ENCODE measurements at regions not wholly inside any gene's neighbourhood (a gene's known extent, or its start where the extent isn't known, plus 50 kb on each side); places are given as distances from the start of the nearest gene placed in this dataset.

DNA sequence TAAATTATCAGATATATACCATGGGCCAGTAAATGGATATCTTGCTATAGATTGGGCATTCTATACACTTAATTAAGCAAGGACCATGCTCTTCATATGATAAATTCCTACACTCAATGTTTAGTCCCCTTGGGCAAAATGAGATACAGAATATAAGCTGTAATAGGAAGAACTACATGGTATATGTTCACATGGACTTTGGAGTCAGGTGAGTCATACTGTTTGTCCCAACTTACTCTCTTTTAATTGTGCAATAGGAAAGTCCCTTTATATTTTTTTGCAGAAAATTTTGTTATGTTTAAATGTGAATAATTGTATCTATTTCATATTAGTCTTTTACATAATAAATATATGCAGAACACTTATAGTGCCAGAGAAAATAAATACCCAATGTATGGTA, 820.2 kb upstream of the ADAMTS5 start:
- Histone ChIP-seq H3K9me3 (no peaks in the 10 kb centered on the region), H3K4me1 (ENCODE audit: low read depth) (no peaks in the 10 kb centered on the region), H3K36me3 (ENCODE audit: low read depth) (no peaks in the 10 kb centered on the region), H3K4me3 (no peak overlapping the region)
- no peak for TF ChIP-seq CTCF (IDR thresholded peaks at IDR 0.05)
- peak; percentile 79 for ATAC-seq
- intact Hi-C loops (cut with DNase I, micrococcal nuclease) = no loop called here
- no peak for DNase-seq

DNA sequence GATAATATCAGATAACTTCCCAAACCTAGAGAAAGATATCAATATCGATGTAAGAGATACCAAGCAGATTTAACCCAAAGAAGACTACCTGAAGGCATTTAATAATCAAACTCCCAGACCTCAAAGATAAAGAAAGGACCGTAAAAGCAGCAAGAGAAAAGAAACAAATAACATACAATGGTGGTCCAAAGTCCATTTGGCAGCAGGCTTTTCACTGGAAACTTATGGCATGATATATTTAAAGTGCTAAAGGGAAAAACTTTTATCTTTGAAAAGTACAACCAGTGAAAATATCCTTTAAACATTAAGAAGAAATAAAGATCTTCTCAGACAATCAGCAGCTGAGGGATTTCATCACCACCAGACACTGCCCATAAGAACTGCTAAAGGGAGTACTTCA, 812.7 kb upstream of the ADAMTS5 start:
- Histone ChIP-seq H3K9me3 (no peaks in the 10 kb centered on the region), H3K4me1 (ENCODE audit: low read depth) (peaks cover 9% of the 10 kb centered on the region), H3K36me3 (ENCODE audit: low read depth) (no peaks in the 10 kb centered on the region), H3K4me3 (no peak overlapping the region)
- ATAC-seq (peak; percentile 24), DNase-seq (peak in 1 of 3 donors; percentile 68)
- no peak for TF ChIP-seq CTCF (IDR thresholded peaks at IDR 0.05)
- intact Hi-C loops (cut with DNase I, micrococcal nuclease) = no loop called here

- no peak overlapping the region for H3K4me3 ChIP-seq
- H3K36me3 ChIP-seq (ENCODE audit: low read depth) = no peaks in the 10 kb centered on the region
- peak in 2 of 3 donors; percentile 21 to 41 for DNase-seq
- ATAC-seq = peak; percentile 43
- H3K4me1 ChIP-seq (ENCODE audit: low read depth) = peaks cover 9% of the 10 kb centered on the region
- TF ChIP-seq CTCF (IDR thresholded peaks at IDR 0.05) = no peak
- intact Hi-C loops (cut with DNase I, micrococcal nuclease) = no loop called here
- H3K9me3 ChIP-seq = no peaks in the 10 kb centered on the region
These were observed 810.2 kb upstream of the ADAMTS5 start for GRCh38 chr21:27776925-27777553.

DNA sequence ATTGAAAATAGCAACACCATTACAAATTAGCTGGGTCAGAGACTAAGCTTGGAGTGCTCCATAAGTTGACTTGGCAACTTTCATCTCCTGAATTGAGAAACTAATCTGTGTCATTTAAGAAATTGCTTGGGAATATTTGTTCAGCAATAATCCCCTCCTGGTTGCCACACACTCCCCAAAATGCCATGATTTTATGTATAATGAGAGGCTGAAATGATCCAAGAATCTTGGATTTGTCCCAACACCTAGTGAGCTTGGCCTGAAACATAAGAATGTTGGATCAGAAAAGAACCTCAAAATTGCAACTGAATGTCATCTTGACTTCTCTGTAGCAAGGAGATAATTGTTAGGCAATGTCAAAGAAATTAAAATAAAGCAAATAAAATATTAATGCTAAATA, 805.9 kb upstream of the ADAMTS5 start:
- intact Hi-C loops (cut with DNase I, micrococcal nuclease) = no loop called here
- no peak for ATAC-seq
- DNase-seq = no peak

DNA sequence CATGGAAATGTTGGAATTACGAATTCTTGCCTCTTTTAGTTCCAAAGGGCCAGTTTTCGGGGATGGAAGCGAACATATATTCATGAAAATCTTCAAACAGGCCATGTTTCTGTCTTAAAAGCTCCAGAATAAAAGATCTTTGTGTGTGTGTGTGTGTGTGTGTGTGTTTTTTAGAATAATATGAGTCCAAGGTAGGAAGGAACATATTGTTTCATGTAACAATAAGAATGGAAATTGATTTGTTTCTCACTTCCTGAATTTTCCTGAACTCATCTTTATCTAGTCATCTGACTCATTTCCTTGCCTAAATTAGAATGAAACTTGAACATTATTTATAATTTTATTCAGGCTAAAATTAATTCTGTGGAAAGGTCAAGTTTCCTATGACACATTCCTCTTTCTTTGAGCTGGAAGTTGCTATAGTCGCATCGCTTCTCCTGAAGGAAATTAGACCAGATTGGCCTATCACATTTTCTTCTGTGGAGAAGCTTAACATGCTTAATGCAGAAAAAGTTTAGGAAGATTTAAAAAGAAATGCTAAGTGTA, 805.1 kb upstream of the ADAMTS5 start:
- H3K4me3 ChIP-seq = no peak overlapping the region
- H3K36me3 ChIP-seq (ENCODE audit: low read depth) = no peaks in the 10 kb centered on the region
- no peak for TF ChIP-seq CTCF (IDR thresholded peaks at IDR 0.05)
- DNase-seq = no peak
- intact Hi-C loops (cut with DNase I, micrococcal nuclease) = no loop called here
- H3K4me1 ChIP-seq (ENCODE audit: low read depth) = no peaks in the 10 kb centered on the region
- ATAC-seq = no peak
- no peaks in the 10 kb centered on the region for H3K9me3 ChIP-seq

More for the DNA sequence above, 805.9 kb upstream of the ADAMTS5 start:
- no peaks in the 10 kb centered on the region for H3K36me3 ChIP-seq (ENCODE audit: low read depth)
- TF ChIP-seq CTCF (IDR thresholded peaks at IDR 0.05) = no peak
- H3K4me1 ChIP-seq (ENCODE audit: low read depth) = no peaks in the 10 kb centered on the region
- H3K4me3 ChIP-seq = no peak overlapping the region
- H3K9me3 ChIP-seq = no peaks in the 10 kb centered on the region
